ENCODE measurements at regions not wholly inside any gene's neighbourhood (a gene's known extent, or its start where the extent isn't known, plus 50 kb on each side); places are given as distances from the start of the nearest gene placed in this dataset.

- DNase-seq (ENCODE audit: low spot score): peak; percentile 37
These were observed 807.0 kb downstream of the SLC4A3 start for GRCh38 chr2:220434385-220434784.

- DNase-seq (ENCODE audit: low spot score): no peak
These were observed 810.5 kb downstream of the SLC4A3 start for GRCh38 chr2:220437938-220438337.

DNA sequence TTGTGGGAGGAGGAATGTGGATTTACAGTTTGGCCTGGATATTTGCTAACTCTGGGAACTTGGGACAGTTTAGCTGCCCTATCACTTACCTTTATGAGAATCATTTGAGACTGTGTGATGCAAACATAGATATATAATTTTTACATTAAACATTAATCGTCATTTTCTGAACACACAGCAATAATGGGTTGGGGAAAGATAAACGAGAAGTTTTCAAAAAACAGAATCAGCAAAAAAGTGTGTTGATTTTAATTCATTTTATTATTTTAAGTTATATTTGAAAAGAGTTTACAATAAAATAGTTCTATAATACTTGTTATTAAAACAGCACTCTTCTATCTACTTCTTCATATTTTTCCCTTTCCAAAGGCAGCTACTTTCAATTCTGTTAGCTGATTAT, 813.3 kb downstream of the SLC4A3 start:
- no peak for DNase-seq (ENCODE audit: low spot score)

- DNase-seq (ENCODE audit: low spot score): no peak
These were observed 814.0 kb downstream of the SLC4A3 start for GRCh38 chr2:220441404-220441803.

DNA sequence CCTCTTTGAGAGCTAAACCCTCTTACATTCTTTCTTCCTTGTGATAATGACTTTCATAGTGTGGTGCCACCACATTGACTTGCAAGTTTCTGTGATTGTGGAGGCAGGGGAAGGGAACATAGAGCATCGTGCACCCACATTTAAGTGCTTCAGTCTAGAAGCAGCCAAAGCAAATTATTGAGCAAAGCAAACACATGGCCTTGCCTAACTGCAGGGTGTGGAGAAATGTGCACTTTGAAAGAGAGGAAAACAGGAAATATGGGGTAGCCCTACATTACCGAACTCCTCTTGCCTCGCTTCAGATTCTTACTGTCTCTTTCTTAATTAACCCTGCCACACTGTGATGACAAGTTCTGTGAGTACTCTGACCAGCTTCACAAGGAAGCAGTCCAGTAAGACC, 814.6 kb downstream of the SLC4A3 start:
- DNase-seq (ENCODE audit: low spot score): no peak

- DNase-seq (ENCODE audit: low spot score): peak; percentile 19
These were observed 818.1 kb downstream of the SLC4A3 start for GRCh38 chr2:220445429-220446105.

DNA sequence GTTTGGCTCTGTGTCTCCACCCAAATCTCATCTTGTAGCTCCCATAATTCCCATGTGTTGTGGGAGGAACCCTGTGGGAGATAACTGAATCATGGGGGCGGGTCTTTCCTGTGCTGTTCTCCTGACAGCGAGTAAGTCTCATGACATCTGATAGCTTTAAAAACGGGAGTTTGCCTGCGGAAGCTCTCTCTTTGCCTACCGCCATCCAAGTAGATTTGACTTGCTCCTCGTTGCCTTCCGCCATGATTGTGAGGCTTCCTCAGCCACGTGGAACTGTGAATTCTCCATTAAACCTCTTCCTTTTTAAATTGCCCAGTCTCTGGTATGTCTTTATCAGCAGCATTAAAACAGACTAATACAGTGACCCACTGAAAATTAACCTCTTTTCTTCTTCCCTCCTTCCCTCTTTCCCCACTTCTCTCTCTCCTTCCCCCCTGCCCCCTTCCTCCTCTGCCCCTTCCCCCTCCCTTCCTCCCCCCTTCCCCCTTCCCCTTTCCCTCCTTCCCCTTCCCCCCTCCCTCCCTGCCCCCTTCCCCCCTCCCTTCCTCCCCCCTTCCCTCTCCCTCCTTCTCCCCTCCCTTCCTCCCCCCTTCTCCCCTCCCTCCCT, 818.8 kb downstream of the SLC4A3 start:
- DNase-seq (ENCODE audit: low spot score): peak; percentile 13

- no peak for DNase-seq (ENCODE audit: low spot score)
These were observed 823.4 kb downstream of the SLC4A3 start for GRCh38 chr2:220450846-220451245.

- no peak for DNase-seq (ENCODE audit: low spot score)
These were observed 824.0 kb downstream of the SLC4A3 start for GRCh38 chr2:220451438-220451837.

- no peak for DNase-seq (ENCODE audit: low spot score)
These were observed 825.1 kb downstream of the SLC4A3 start for GRCh38 chr2:220452561-220452960.

DNA sequence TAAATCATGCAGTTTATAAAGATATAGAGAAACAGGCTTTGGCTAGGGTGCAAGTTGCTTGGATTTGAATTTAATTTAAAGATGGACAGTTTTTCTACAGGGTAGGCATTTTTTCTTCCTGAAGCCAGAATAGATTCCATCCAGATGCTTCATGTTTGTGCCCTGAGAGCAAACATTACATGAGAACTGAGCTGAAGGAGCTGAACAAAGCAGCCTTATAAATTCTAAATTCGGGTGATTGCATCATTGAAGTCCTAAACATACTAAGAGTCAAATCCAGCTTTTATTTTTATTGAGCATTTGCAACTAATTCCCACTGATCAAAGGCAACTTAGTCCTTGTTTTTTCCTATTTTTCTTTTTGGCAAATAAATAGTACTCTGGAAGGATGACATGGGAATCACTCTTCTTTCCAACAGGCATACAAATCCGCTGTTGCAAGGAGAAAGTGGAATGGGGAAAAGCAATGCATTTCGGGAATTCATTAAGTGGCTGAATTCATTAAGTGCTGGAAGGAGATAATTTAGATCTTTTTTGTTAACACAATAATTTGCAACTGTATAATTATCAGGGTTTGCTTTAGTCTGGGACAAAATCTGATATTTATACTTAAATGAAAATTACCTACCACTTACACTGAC, 828.0 kb downstream of the SLC4A3 start:
- DNase-seq (ENCODE audit: low spot score): no peak

- no peak for DNase-seq (ENCODE audit: low spot score)
These were observed 830.6 kb downstream of the SLC4A3 start for GRCh38 chr2:220458051-220458450.

- no peak for DNase-seq (ENCODE audit: low spot score)
These were observed 833.0 kb downstream of the SLC4A3 start for GRCh38 chr2:220460257-220460985.

DNA sequence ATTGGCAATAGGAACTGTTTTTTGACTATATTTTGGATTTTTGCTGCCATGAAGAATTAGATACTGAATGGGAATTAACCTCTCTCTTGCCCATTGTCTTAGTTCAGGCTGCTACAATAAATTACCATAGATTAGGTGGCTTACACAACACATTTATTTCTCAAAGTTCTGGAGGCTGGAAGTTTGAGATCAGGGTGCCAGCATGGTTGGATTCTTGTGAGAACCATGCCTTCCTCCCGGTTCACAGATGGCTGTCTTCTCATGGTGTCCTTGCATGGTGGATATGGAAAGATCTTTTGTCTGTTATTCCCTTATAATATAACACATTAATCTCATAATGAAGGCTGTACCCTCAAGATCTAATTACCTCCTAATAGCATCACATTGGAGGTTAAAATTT, 836.4 kb downstream of the SLC4A3 start:
- DNase-seq (ENCODE audit: low spot score): no peak

GRCh38 chr2:220465700-220466099, 838.3 kb downstream of the SLC4A3 start:
- no peak for DNase-seq (ENCODE audit: low spot score)

- DNase-seq (ENCODE audit: low spot score): no peak
These were observed 838.8 kb downstream of the SLC4A3 start for GRCh38 chr2:220466251-220466691.

DNA sequence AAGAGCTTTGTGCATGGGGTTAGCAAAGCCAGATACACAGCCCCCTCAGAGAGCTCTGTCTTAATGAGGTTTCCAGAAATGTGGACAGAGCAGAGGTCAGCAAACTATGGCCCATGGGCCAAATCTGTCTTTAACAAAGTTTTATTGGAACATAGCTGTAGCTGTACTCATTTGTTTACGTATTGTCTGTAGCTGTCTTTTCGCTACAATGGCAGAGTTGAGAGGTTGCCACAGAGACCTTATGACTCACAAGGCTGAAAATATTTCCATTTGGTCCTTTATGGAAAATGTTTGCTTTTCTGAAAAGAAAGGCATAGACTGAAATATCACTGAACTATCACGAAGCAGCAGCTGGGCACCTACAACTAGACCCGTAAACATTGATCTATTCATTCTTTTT, 841.8 kb downstream of the SLC4A3 start:
- DNase-seq (ENCODE audit: low spot score): peak; percentile 45

- no peak for DNase-seq (ENCODE audit: low spot score)
These were observed 846.2 kb downstream of the SLC4A3 start for GRCh38 chr2:220473611-220474010.

- no peak for DNase-seq (ENCODE audit: low spot score)
These were observed 849.4 kb downstream of the SLC4A3 start for GRCh38 chr2:220476877-220477276.

DNA sequence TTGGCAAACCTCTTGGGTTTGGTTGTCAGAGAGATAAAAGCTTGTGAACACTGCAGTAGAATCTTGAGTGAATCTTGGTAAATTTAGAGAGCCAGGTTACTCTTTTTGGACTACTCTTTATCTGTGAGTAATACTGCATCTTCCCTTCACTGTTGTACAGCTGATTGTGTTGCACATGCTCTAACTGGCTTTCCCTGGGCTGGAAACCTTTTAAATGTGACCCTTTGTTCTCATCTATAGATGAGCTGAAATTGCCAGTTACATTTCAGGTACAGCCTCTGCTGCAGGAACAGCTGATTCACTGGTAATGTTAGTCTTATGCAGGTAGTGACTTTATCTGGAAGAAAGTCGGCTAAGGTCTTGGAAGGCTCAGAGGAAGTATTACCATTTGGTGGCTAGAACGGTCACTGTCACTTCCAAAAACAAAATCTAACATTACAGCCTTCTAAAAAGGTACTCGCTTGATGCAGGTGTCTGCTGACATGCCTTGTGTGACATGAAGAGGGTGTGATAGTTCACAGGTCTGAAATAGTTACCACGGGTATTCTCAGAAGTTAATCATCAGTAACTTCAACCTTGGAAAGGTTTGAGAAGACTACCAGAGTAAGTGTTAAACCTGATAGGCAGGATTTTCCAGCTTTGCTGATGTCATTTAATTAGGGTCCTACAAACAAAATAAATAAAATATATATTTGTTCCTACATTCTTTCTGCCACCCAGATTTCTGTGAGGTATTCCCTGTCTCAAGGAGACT, 851.1 kb downstream of the SLC4A3 start:
- no peak for DNase-seq (ENCODE audit: low spot score)

GRCh38 chr2:220482716-220483115, 855.3 kb downstream of the SLC4A3 start:
- no peak for DNase-seq (ENCODE audit: low spot score)

DNA sequence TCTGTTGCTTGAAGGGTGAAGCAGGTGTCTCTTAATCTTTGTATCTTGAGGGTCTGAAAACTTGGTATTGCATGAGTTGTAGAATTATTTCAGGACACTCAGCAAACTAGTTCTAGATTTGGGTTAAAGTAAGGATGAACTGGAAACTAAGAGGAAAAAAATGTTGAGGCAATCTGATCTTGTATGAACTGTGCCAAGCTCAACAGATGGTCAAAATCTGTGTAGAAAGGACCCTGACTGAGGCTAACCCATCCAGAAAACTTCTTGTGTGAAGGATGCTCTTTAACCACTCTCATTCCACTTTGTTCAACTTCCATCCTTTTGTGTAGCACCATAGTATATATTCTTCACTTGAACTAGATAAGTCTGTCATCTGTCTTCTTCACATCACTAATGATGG, 861.7 kb downstream of the SLC4A3 start:
- no peak for DNase-seq (ENCODE audit: low spot score)
